Astrocyte of the hippocampus (primary cell): ENCODE measurements at regions not wholly inside any gene's neighbourhood (a gene's known extent, or its start where the extent isn't known, plus 50 kb on each side); places are given as distances from the start of the nearest gene placed in this dataset.

ENCODE experiments used
- DNase-seq: peaks from one replicate; pipeline ENCODE4 v3.0.0; 2011; ENCODE audit warnings: low read depth, low spot score

DNA sequence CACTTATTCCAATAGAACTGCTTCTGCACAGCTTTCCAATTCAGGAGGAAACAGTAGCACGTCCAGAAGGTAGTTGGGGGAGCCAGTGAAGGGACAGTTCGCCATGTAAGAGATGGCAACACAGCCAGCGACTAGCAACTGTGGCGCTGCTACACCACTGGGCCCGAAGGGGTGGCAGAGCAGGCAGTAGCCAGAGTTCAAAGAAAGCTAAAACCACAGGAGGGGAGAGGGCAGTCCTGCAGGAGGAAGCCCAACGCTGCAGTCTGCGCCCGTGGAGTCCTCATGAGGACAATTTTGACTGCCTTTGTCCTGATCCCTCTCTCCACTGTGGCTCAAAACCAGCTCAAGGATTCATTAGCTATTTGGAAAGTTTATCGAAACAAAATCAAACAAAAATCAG lies 591.2 kb downstream of the VRK1 start:
- DNase-seq, result no peak

DNA sequence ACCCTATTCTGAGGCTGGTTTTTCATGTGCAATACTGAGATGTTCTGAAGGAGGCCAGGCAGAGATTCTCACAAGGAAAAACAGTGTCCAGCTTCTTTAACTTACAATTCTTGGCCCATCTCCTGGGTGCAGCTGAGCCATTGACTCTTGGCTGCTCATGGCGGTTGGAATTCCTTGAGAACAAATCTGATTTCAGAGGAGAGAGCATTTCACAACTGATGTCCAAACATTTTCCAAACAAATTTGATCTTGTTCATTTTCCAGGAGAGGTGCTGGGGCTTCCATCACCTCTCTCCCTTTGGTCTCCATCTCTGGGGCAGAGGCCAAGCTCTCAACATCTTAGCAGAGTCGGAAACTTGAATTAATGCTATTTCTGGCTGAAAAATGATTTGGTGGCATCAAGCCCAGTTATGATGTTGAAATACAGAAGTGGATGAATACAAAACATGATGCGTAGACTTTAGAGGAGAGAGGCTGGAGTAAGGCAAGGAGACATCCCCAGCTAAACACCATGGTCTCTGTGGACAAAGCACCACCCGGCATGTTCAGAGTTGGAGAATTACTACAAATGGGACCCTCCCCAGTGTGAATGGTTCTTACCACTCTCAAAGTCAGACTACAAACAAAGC lies 593.0 kb downstream of the VRK1 start:
- DNase-seq, result no peak

DNA sequence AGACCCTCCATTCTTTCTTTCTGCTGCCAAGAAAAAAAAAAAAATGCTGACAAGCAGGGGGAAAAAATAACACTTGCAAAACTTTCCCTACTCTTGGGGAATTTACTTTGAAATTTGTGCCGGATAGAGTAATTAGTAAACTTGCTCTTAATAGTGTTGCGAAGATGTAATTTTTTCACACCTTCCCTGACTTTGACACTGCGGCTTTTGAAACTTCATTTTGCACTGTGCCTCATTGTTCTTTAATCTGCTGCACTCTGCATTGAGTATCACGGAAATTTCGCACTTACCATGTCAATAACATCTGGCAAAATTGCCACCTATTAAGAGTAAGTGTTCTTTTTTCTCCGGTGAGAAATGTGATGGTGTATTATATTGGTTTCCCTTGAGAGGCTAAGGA lies 596.1 kb downstream of the VRK1 start:
- no peak for DNase-seq

DNA sequence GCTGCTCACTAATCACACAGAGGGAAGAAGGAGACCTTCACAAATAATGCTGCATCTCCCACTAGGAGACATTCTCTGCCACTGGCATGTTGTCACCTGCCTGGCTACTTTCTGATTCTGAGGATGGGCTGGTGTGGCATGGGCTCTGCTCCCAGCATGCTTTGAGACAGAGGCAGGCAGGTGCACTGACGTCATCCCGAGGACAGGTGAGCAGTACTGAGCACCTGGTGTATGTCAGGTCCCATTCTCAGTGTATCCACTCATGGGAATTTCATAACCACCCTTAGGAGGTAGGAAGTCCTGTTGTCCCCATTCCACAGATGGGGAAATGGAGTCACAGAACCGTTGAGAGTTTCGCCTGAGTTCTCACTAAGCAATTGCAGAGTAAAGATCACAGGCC lies 597.9 kb downstream of the VRK1 start:
- no peak for DNase-seq

DNA sequence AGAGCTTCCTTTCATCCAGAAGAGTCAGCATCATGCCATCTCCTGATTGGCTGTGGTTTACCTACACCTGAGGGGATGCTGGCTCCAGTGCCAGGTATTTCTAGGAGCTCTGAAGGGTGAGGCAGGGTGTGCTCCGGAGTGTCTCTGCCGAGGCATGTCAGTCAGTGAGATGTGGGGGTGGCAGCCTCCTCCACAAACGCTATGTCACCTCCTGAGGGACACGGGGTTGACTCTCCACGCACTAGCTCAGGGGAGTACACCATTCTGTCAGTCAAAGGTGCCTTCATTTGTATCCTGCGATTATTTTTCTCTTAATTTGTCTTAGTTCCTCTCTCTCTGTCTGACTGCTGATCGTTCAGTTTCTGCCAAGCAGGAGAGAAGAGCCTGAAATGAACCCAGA lies 604.5 kb downstream of the VRK1 start:
- no peak for DNase-seq

DNA sequence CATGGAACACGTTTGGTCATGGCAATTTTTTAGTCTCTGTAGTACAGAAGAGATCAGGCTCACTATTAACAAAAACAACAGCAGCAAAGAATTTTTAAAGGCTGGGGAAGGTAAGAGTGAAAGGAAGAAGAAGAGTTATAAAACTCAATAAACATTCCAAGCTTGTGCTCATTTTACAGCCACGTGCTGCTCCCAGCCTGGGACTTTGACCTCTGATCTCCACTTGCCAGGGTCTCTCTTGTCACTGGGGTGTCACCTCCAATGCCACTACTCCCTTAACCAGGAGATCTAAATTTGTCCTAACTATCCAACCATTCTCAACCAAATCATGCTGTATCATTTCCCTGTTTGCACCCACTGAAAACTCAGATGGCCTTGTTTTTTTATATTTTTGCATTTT lies 605.1 kb downstream of the VRK1 start:
- DNase-seq, result no peak

DNA sequence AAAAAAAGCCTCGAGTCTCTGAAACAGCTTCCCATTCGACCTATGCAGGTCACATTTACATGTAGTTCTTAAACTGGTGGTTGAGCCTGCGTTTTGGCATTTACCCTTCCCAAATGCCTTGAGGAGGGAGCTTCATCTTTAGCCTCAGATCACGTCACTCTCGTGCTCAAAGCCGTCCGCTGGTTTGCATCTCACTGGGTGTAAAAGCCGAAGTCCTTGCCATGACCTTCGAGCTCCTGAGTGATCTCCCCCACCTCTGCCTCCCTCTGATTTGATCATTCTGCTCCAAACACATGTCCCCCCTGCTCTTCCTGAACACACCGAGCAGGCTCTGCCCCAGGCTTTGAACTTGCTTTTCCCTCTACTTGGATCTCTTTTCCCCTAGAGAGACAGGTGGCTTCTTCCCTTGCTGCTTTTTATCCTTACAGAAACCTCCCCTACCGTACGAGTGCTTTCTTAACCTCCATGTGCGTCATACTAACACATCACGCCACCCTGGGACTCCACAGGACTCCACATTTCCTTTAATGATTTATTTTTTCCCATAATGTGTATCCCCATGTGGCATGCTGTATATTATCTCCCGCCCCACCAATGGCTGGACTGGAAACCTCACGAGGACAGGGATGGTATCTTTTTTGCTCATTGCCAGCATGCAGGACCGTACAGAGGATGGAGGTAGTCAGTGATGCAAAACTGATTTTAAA lies 610.7 kb downstream of the VRK1 start:
- DNase-seq, result no peak

DNA sequence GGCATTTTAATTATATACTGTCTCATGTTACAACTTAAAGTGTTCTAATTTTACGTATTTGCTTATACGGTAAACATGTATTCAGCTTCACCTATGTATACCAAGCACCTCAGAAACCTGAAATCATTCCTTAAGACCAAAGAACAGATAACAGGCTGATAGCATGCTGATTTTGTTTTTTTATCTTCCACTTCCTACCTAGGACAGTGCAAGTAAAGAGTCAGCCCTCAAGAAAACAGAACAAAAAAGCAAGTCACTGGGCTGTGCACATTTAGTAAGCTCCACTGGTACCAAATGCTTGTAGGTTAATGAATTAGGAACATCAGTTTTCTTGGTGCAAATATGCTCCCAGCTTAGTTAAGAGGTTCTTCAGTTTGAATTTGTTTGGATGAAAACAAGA lies 611.3 kb downstream of the VRK1 start:
- DNase-seq, result no peak

DNA sequence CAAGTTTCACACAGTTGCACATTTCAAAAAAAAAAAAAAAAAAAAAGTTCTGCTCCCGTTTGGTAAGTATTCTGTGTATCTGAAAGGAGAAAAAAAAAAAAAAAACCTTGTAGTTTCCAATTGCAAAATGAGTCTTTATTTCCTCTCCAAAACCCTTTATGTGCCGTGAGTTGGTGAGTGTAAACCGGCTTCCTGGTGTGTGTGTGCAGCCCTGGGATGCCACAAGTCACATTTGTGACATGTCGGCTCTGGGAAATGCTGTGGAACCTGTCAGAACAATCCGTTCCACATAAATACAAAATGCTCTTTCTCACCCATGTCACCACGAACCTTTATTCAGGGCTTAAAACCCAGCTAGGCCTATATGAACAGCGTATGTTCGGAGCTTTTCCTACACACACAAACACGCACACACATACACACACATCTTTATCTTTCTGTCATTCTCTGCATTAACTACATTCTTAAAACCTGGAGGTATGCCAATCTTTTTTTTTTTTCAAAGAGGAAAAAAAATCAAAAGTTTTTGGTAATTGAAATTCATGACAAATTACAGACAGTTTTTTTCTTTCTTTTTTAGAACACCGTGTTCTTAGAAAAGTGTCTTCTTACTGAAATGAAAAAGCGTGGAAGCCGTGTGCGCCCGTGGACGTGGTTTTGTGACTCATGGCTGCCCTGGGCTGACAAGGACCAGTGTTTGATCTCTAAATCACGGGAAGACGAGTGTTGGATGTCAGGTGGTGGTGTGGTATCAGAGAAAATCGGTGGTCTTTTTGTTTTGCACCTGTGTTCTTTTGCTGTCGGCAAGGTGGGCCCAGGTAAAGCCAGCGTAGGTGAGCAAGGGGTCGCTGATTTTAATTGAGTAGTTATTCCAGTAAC lies 612.0 kb downstream of the VRK1 start:
- no peak for DNase-seq

DNA sequence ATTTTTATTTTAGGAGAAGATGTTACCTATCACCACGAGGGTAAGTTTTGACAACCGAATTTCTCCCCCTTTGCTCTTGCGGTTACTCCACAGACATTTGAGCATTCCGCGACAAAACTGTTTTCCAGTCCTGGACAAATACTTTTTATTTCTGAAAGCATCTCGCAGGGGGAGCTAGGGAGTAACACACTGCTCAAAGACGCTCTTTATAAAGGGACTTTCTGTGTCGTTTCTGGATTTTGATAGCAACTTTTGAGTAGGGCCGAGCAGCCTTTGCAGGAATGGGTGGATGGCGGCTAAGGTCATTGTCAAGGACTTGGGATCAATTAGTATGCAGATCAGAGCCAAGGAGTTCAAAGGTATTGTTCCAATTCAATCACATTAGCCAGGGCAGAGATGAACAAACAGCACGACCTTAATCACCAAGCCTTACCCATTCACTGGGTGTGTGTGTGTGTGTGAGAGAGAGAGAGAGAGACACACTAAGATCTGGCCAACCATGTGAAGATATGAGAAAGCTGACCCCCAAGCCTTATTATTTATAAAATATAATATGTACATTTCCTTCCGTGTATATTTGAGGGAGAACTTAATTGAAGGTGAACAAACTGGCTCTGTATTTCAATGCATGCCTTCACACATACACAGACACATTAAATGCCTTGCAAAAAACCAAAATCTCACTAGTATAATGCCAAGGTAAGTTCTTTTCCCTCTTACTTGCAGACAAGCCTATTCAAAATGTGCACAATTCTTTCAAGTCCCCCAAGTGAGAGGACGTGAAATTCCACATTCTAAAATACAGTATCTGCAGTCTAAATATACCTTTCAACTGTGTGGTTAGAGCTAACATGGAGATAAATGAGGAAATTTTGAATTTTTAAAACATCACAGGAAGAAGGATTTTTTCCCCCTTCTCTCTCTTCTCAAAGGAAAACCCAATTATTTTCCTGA lies 613.8 kb downstream of the VRK1 start:
- peak; percentile 15 for DNase-seq

DNA sequence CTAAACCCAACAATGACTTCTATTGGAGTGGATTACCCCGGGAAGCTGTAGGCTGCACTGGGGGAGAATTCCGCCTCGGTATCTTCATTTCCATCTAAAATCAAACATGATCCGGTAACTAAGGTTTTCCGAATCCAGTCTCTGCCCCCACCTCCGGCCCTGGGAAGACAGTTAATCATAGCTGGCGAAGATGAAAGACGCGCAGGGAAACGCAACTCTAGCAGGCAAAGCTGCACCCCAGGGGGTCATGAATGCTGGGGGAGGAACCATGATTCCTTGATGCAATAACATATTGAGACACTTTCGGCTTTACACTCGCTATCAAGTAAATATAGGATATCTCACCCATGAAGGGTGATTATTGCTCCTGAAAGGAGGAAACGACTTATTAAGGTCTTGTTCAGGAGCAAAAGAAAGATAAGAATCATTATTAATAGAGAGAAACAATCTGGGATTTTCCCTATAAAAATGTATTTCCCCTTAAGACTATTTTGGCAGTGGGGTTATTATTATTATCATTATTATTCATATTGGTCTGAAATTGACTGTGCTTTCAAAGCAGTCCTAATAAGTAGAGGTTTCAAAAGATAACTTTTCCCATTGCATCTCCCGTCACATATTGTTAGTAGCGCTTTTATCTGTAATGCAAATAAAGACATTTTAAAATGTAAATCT lies 614.9 kb downstream of the VRK1 start:
- no peak for DNase-seq

DNA sequence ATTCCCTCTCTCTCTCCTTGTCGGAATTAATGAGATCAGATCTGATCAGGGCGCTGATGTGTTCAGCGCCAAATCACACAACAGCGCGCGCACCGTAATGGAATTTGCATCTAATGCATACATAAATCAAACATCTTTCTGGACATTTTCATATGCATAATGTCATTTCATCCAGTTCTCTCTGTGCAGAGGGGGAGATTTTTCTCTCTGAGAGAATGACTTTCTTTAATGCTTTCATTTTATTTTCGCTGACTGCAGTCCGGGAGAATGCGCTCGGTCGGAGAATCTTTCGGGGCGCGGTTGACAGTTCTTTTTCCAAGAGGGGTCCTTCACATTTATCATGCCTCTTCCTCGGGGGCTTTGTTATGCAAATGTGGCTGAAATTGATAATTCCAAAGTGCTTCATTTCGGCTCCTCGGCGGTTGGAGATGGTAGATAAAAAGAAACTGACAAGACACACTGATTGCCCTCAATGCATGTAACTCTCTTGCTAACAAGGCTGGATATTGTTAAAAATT lies 615.9 kb downstream of the VRK1 start:
- DNase-seq, result peak; percentile 18

DNA sequence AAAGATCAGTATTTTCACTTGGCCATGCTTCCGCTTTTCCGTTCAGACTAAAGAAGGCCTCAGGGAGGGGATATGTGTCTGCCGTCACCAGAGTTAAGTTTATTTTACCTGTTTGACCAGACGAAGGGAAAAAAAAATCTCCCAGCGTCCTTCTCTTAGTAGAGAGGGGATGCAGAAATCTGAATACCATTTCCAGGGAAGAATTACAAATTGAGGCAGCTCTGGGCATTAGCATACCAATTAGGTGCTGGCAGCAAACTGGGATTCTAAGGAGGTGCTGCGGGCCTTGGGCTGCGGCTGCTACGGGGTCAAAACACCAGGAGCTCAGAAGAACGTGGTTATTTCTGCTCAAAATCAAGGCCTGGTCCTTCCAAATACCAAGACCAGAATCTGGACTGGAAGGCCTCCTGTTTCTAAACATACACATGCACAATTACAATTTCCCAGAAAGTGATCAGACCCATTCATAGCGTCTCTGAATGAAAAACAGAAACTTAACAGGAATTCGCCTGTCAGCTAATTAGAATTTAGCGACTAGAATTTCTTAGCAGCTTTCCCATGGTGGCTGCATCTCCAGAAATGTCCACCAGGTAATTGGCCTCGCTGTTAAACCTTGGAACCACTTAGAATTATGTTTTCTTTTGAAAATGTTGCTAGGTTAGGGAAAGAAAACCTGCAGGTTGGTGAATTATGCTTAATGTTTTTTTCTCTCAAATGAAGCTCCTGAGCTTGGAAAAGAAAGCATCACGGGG lies 617.0 kb downstream of the VRK1 start:
- DNase-seq, result peak; percentile 13

DNA sequence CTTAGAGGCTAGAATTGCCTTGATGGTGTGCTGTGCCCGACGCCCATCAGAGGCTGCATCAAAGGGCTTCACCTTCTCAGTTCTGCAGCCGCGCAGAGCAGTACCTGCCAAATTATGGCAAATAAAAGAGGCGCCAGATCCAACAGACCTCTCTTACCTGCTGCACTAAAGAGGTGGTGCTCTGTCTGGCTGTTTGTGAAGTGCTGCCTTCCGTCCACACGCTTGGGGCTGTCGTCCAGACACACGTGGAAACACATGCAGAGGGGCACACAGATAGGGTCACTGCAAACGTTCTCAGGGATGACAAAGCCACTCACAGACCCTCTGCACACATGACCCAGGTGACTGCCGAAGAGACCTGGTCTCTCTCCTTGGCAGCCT lies 617.5 kb downstream of the VRK1 start:
- no peak for DNase-seq

DNA sequence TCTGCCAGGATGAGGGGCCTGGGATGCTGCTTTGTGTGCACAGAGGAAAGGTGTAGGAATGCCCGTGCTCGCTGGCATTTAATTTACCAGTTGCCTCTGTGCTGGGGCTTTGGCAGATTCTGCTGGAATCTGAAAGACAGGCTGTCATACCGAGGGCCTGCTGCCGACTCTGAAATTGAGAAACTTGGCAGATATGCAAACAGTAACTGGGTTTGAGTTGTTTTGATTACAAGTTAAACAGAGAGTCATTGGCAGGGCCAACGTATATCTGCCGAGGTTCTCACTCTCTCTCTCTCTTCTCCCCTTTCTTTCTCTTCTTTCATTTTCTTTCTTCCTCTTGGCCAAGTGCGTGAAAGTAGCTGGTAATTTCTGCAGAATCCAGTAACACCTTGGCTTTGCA lies 618.7 kb downstream of the VRK1 start:
- peak; percentile 15 for DNase-seq

DNA sequence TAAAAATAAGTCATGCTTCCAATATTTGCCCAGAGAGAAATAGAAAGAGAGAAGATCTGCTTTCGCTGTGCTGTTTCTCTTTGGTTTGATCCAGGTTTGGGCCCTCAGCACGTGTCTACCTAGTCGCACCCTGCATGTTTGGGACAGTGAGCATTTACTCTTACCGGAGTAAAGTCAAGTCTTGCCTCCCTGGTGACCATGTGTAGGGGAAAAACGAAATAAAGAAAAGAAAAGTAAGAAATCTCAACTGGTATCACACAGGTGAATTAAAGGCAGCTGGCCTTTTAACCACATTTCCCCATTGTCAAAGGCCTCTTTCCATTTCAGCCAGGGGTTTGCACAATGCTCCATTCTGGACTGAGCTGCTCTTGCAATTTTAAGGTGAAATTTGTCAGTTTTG lies 619.4 kb downstream of the VRK1 start:
- no peak for DNase-seq

DNA sequence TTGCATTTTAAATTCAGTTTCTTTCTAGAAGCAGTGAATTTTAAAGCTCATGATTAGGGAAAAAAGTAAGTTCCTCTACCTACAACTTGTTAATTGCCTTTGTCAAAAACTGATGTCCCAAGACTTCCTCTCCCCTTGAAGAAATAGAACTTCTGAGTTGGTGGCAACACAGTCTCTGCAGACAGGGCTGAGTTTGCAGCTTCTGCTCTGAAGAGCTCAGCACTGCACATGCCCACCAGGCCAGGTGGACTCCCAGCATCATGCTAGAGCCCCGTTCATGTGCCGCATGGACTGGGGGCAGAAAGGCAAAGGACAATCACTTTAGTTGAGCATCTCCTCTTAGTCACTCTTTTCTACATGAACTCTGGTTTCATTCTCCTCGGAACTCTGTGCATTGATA lies 620.1 kb downstream of the VRK1 start:
- DNase-seq, result no peak

DNA sequence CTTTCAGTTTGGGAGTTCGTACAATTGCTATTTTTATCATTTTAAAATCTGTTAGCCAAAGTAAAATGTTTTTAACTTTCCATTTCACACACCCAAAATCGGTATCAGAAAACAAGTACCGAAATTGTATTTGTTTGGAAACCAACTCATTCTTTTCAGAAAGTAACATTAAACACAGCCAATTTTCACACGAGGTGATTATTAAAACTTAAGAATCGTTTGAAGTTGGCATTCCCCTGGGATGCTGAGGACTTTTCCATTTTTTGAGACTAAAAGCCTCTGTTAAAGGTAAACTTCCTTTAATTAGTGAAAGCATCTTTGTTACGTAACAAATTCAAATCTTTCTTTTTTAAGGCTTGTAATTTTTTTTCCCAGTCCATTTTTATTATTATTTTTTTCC lies 623.0 kb downstream of the VRK1 start:
- DNase-seq, result no peak

DNA sequence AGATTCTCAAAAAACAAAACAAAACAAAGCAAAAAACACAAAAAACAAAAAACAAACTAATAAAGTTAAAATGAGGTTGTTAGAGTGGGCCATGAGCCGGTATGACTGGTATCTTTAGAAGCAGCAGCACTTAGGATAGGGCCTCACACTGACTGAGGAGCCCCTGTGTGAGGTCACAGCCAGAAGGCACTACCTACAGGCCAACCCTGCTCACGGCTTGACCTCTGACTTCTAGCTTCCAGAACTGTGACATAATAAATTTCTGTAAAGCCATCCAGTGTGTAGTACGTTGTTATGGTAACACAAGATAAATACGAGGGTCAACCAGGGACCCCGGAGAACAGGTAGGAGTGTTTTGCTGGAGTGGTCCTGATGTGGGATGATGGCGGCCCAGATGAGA lies 629.6 kb downstream of the VRK1 start:
- no peak for DNase-seq

DNA sequence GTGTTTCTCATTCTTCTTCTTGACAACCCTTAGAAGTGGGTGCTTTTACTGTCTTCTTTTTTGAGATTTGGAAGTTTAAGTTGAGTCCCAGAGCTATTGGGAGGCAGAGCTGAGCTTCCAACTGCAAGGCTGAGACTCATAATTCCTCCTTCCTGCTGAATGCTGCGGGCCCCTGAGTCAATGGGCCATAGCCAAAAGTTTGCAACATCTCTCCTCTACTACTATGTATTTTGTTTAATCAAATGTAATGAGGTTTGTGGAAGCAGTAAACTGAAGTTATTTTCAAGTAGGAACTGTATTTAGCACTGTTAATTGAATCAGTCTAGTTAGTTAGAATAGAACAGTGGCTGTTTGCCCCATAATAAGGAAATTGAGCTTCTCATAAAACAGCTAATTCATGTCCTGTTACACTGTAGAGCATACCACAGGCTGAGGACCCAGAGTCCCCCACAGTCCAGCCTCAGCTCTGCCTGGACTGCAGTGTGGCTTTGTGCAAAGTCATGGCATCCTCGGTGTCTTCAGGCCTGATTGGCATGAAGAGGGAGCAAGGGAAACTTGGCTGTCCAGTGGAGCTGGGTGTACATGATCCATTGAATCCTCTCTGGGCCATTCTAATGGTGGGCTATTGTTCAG lies 631.7 kb downstream of the VRK1 start:
- DNase-seq, result no peak
